22Rv1 (cell line): ENCODE measurements at regions not wholly inside any gene's neighbourhood (a gene's known extent, or its start where the extent isn't known, plus 50 kb on each side); places are given as distances from the start of the nearest gene placed in this dataset.

ENCODE experiments used
- ZFX ChIP-seq: fragments of 450-650 bp; IDR thresholded peaks from 2 replicates; pipeline ENCODE4 v1.6.1; 2017; ENCODE audit warnings: antibody characterized with exemption, borderline replicate concordance
- TF ChIP-seq, protein P1 (sequence below): fragments of 450-650 bp; IDR thresholded peaks from 2 replicates; pipeline ENCODE4 v1.5.1; 2017; ENCODE audit warnings: mild to moderate bottlenecking

DNA sequence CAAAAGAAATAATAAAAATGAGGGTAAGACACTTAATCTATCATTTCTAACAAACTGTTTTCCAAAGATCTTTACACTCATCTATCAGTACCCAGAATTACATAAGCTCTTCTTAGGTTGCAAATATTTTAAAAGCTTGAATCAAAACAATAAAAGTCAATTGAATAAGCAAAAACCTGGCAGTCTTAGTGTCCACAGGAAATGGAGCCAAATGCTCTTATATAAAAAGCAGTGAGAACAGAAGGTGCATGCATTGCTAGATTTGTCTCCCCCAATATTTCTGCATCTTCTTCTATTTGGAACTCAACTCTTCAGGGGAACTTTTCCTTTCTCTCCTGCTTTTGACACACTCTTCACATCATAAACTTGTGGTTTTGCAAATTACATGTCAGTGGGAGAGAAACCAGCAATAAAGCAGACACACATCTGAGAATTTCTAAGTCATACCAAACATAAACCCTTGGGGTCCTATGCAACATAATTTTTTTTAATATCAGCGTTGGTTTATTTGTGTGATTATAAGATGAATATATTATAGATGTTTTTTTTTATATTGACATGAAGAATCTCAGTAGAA lies 343.9 kb upstream of the ACVR2A start:
- TF ChIP-seq, protein P1, sequence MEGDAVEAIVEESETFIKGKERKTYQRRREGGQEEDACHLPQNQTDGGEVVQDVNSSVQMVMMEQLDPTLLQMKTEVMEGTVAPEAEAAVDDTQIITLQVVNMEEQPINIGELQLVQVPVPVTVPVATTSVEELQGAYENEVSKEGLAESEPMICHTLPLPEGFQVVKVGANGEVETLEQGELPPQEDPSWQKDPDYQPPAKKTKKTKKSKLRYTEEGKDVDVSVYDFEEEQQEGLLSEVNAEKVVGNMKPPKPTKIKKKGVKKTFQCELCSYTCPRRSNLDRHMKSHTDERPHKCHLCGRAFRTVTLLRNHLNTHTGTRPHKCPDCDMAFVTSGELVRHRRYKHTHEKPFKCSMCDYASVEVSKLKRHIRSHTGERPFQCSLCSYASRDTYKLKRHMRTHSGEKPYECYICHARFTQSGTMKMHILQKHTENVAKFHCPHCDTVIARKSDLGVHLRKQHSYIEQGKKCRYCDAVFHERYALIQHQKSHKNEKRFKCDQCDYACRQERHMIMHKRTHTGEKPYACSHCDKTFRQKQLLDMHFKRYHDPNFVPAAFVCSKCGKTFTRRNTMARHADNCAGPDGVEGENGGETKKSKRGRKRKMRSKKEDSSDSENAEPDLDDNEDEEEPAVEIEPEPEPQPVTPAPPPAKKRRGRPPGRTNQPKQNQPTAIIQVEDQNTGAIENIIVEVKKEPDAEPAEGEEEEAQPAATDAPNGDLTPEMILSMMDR: no peak
- no peak for TF ChIP-seq ZFX
